Astrocyte of the cerebellum (primary cell): ENCODE measurements at regions not wholly inside any gene's neighbourhood (a gene's known extent, or its start where the extent isn't known, plus 50 kb on each side); places are given as distances from the start of the nearest gene placed in this dataset.

Experiments
- DNase-seq: peaks from one replicate; pipeline ENCODE4 v3.0.0-alpha.2; 2011; ENCODE audit warnings: low read depth
- H3K4me3 ChIP-seq: 2 replicates; pipeline ENCODE4 v1.5.1; 2011; ENCODE audit warnings: mild to moderate bottlenecking, low read depth, low read length, moderate library complexity
- CTCF ChIP-seq: IDR thresholded peaks from 2 replicates; pipeline ENCODE4 v1.5.1; 2012; ENCODE audit warnings: low read length, low read depth, moderate library complexity, mild to moderate bottlenecking; ENCODE audit errors: missing control alignments
- in situ Hi-C: cut with HindIII; loops from 2 replicates; pipeline ENCODE4 v1.10.0; 2017; ENCODE audit warnings: low sequenced_read_pairs

DNA sequence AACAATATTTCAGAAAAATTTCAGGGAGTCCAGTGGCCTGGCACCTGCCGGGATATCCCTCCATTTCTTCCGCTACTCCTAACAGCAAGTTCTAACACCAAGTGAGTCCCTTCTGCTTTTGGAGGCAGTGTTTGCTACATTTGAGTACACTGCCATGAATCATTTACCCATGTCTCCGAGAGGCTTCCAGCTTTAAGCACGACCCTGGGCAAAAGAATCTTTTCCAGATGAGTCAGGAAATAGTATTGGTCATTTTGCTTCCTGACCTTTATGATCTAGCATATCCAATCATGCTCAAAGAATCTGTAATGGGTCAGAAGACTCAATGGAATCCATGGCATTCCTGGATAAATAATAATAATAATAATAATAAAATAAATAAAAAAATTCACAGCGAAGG lies 60.7 kb upstream of the FMN2 start:
- peak; percentile 76 for DNase-seq
- H3K4me3 ChIP-seq: no peak overlapping the region
- in situ Hi-C loops: no loop called here
- no peak for TF ChIP-seq CTCF

DNA sequence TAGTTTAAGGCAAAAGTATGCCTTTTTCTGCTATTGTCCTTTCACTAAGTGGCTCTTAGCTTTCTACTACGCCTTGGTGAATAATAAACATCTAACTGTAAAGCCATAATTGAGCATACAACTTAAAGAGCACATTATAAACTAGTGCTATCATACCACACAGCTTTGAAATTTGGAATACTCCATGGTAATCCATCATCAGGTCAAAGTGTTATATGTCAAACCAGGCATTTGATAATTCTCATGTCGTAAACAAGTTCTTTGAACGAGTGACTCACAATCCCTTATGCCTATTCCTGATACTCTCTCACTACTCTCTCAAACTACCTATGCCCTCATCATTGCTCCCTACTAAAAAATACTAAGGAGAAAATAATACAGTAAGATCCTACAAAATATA lies 60.3 kb upstream of the FMN2 start:
- H3K4me3 ChIP-seq: no peak overlapping the region
- in situ Hi-C loops: no loop called here
- TF ChIP-seq CTCF: no peak
- no peak for DNase-seq

DNA sequence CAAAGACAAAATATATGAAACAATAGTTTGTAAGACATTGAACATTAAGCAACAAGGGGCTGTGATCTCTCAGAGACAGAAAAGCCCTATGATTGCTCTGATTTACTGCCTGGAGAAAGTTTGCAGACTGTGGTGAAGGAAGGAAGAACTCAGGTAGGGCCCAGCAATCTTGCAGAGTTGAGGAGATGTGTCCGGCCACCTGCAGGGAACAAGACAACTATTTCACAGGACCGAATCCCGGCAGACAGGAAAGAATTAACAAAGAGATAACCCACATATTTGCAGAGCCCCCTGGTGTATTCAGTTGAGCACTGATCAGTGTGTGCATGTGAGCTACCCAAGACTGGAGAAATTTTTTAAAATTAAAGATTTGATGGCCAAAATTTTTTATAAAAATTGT lies 58.3 kb upstream of the FMN2 start:
- in situ Hi-C loops: no loop called here
- no peak for DNase-seq
- no peak for TF ChIP-seq CTCF

DNA sequence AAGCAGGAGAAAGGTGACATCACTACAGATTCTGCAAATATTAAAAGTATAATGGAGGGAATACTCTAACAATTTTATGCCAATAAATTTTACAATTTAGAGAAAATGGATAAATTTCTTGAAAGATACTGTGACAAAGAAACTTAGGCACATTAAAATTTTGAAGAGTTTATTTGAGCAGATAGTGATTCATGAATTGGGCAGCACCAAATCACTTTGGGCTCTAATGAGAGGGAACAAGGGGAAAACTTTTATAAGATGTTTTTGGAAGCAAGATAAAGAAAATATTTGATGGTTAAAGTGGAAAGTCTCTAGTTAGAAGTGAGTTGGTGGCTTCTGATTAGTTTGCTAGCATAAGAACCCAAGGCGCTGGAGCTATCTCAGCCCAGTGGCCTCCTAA lies 55.2 kb upstream of the FMN2 start:
- TF ChIP-seq CTCF: no peak
- H3K4me3 ChIP-seq: no peak overlapping the region
- no peak for DNase-seq
- in situ Hi-C loops: no loop called here

More for the DNA sequence above, 58.3 kb upstream of the FMN2 start:
- H3K4me3 ChIP-seq: no peak overlapping the region
